ENCODE measurements at regions not wholly inside any gene's neighbourhood (a gene's known extent, or its start where the extent isn't known, plus 50 kb on each side); places are given as distances from the start of the nearest gene placed in this dataset.

- TF ChIP-seq CTCF (conservative IDR thresholded peaks at IDR 0.05; ENCODE audit: low read depth, low read length): no peak
- no peak overlapping the region for H3K4me3 ChIP-seq (ENCODE audit: low read depth, low read length)
- DNase-seq (ENCODE audit: low read depth): no peak
These were observed 110.5 kb upstream of the EEF1E1 start for GRCh38 chr6:8212720-8213434.

GRCh38 chr6:8207869-8208191, 105.5 kb upstream of the EEF1E1 start:
- no peak for TF ChIP-seq CTCF (conservative IDR thresholded peaks at IDR 0.05; ENCODE audit: low read depth, low read length)
- DNase-seq (ENCODE audit: low read depth): no peak
- H3K4me3 ChIP-seq (ENCODE audit: low read depth, low read length): no peak overlapping the region

GRCh38 chr6:8207191-8207868, 105.0 kb upstream of the EEF1E1 start:
- DNase-seq (ENCODE audit: low read depth): no peak
- H3K4me3 ChIP-seq (ENCODE audit: low read depth, low read length): no peak overlapping the region
- no peak for TF ChIP-seq CTCF (conservative IDR thresholded peaks at IDR 0.05; ENCODE audit: low read depth, low read length)

- DNase-seq (ENCODE audit: low read depth): no peak
- no peak for TF ChIP-seq CTCF (conservative IDR thresholded peaks at IDR 0.05; ENCODE audit: low read depth, low read length)
- no peak overlapping the region for H3K4me3 ChIP-seq (ENCODE audit: low read depth, low read length)
These were observed 101.0 kb upstream of the EEF1E1 start for GRCh38 chr6:8203337-8203736.

GRCh38 chr6:8201679-8202078, 99.3 kb upstream of the EEF1E1 start:
- no peak for DNase-seq (ENCODE audit: low read depth)
- H3K4me3 ChIP-seq (ENCODE audit: low read depth, low read length): no peak overlapping the region
- TF ChIP-seq CTCF (conservative IDR thresholded peaks at IDR 0.05; ENCODE audit: low read depth, low read length): no peak

GRCh38 chr6:8200255-8200654, 97.9 kb upstream of the EEF1E1 start:
- H3K4me3 ChIP-seq (ENCODE audit: low read depth, low read length): no peak overlapping the region
- TF ChIP-seq CTCF (conservative IDR thresholded peaks at IDR 0.05; ENCODE audit: low read depth, low read length): no peak
- no peak for DNase-seq (ENCODE audit: low read depth)

- H3K4me3 ChIP-seq (ENCODE audit: low read depth, low read length): no peak overlapping the region
- no peak for DNase-seq (ENCODE audit: low read depth)
- TF ChIP-seq CTCF (conservative IDR thresholded peaks at IDR 0.05; ENCODE audit: low read depth, low read length): no peak
These were observed 93.4 kb upstream of the EEF1E1 start for GRCh38 chr6:8195714-8196102.
